A204.1 (cell line): ENCODE measurements at regions not wholly inside any gene's neighbourhood (a gene's known extent, or its start where the extent isn't known, plus 50 kb on each side); places are given as distances from the start of the nearest gene placed in this dataset.
"Not testable (repeated sequence)": the region's sequence is repeated elsewhere in the genome, so short reads cannot be mapped to it uniquely, and the experiment has no call there.

Experiments used
- FAIRE-seq: peaks from 2 replicates; lab custom pipeline; 2012; peaks lifted over from hg19 to GRCh38; lab: Jason Lieb, UNC

DNA sequence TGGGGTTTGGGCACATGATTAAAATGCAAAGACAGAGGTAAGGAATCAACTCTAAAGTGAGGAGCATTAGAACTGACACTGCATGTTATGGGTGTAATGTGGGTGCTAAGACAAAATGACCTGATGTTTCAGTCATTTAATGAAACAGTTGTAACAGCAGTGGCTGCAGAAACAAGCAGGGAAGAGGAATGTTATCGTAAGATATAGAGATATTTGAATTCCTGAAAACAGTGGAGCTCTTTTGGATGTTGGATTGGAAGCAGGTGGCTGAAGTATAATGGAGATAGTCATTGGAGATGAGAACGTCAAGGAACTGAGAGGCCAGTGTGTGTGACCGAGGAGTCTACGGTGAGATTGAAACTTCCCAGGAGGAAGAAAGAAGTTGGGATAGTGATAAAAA, 1065.2 kb downstream of the ZPLD1 start:
- no peak for FAIRE-seq

- FAIRE-seq = no peak
Observed at GRCh38 chr3:103510760-103511159, 1075.9 kb downstream of the ZPLD1 start.

DNA sequence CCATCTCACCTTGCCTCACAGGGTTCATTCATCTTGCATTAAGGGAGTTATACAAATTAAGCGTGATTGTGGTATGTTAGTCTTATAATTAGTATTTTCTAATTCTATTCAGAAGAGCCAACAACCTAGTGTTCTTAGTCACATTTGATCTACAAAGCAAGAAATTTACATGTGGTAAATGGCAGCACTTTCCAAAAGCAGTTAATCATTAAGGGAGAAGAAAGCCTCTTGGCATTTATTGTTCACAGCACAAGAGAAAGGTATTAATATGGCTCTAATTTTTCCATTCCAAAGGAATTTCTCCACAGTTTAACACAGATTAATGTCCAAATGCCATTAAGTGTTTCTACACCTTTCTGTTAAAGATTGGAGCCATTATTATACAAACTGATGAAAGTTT, 1077.1 kb downstream of the ZPLD1 start:
- FAIRE-seq = no peak

- no peak for FAIRE-seq
Observed at GRCh38 chr3:103512595-103512994, 1077.8 kb downstream of the ZPLD1 start.

DNA sequence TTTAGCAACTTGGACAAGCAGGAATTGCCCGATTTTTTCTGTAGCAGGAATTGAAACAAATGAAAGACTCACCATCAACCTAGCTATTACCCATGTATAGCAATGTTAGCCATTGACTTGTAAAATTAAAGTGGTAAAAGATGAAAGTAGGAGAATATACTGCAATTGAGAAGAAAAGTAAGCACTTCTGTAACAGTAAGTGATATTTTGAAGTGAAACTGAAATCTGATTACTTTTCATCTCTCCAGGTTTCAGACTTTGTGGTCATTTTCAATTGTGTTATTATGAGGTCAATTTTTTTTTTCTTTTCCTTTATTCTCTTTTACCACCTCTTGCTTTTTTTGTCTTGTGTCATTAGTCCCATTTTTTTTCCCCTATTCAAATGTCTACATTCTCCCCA, 1078.2 kb downstream of the ZPLD1 start:
- no peak for FAIRE-seq

GRCh38 chr3:103515116-103515515, 1080.3 kb downstream of the ZPLD1 start:
- no peak for FAIRE-seq

DNA sequence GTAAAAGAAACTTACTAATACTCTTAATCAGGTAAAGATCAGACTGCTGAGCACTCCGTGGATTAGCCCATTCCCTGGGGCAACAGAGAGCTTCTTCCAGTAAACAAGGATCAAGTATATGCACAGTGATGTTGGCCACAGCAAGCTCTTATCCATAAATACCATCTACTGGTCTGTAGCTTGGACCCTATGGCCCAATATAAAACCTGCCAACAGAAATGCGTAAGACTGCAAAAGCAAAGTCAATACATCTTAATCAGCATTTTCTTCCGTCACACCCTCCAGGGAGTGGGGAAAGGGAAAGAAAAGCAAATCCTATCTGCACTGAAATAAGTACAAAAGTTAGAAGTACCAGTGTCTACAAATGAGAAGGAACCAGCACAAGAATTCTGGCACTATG, 1082.1 kb downstream of the ZPLD1 start:
- no peak for FAIRE-seq

DNA sequence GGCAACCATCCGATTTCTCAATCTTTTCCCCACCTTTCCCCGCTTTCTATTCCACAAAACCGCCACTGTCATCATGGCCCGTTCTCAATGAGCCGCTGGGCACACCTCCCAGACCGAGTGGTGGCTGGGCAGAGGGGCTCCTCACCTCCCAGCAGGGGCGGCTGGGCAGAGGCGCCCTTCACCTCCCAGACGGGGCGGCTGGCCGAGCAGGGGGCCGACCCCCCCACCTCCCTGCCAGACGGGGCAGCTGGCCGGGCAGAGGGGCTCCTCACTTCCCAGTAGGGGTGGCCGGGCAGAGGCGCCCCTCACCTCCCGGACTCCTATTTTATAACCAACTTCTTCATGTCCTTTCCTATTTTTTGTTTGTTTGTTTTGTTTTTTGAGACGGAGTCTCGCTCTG, 1096.5 kb downstream of the ZPLD1 start:
- not testable (repeated sequence) for FAIRE-seq

DNA sequence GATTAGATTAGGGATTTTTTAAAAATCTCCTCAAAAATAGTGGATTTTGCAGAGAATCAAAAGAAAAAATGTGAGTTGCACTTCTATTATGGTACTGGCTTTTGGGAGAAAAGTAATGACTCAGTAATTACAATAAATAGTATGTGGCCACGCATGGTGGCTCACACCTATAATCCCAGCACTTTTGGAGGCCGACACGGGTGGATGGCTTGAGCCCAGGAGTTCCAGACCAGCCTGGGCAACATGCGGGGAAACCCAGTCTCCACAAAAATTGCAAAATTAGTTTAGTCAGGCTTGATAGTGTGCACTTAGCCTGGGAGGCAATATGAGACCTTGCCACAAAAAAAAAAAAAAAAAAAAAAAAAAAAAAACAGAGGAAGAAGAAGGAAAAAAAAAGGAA, 1098.2 kb downstream of the ZPLD1 start:
- FAIRE-seq = no peak

DNA sequence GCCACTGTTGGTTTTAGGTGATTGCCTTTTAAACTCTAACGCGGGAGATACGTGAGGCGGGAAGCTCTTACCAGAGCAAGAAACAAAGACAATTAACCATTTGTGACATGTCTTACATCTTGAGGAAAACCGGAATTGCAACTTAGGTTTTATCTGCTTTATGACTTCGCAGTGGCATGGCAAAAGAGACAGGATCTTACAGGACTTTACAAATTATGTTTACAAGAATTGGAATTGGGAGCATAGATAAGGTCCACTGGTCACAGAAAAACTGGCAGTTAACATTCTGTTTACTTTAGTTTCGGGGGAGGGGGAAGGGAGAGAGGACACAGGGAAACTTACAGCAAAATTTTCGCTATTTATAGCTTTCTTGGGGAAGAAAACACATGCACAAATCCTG, 1119.6 kb downstream of the ZPLD1 start:
- FAIRE-seq = no peak

DNA sequence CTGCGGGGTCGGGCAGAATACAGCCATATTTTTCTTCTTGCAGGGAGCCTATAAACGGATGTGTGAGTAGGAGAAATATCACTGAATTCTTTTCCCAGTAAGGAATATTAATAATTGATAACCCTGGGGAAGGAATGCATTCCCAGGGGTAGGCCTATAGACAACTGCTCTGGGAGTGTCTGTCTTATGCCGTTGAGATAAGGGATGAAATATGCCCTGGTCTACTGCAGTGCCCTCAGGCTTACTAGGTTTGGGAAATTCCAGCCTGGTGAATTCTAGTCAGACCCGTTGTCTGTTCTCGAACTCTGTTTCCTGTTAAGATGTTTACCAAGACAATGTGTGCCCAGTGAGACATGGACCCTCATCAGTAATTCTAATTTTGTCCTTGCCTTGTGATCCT, 1129.3 kb downstream of the ZPLD1 start:
- FAIRE-seq = not testable (repeated sequence)

GRCh38 chr3:103585809-103586208, 1151.0 kb downstream of the ZPLD1 start:
- FAIRE-seq = no peak

DNA sequence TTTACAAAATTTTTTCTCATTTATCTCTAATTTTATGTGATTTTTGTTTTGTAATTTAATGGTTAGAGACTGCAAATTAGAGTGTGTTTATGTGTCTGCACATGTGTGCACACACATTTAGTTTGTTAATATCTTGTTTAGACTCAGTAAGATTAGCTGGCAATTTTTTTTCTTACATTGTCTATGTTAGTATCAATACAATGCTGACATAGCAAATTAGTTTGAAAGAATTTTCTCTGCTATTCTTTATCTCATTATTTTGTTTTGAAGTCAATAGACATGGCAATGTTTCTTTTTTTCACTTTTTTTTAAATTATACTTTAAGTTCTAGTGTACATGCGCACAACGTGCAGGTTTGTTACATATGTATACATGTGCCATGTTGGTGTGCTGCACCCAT, 1155.0 kb downstream of the ZPLD1 start:
- FAIRE-seq = no peak

DNA sequence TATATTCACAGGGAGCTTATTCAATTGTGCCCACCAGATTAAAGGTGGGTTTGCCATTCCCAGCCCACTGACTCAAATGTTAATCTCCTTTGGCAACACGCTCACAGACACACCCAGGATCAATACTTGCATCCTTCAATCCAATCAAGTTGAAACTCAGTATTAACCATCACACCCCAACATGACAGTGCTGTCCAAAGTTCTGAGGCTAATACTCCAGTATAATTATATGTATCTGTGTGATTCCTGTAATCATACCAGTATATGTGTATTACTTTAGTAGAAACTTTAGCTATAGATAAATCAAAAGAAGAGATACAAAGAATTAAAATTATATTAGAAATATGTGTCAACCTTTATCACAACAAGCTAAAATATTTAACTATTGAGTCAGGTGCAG, 1166.0 kb downstream of the ZPLD1 start:
- FAIRE-seq = no peak

DNA sequence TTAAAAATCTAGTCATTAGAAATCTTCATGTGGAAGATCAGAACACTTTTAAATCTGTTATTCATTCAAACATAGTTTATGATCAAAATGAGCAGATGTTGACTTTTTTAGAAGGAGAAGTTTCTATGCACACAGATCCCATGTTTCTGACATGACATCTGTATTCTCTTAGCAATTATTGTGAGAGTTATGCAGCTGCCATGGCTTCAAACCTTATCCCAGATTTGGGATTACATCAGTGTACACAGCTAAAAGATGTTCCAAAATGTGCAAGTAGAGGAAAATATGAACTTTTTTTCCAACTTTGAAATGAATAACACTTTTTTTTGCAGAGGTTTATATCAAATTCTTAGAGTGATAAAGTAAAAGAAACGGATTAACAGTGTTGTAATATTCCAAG, 1166.9 kb downstream of the ZPLD1 start:
- FAIRE-seq = no peak

DNA sequence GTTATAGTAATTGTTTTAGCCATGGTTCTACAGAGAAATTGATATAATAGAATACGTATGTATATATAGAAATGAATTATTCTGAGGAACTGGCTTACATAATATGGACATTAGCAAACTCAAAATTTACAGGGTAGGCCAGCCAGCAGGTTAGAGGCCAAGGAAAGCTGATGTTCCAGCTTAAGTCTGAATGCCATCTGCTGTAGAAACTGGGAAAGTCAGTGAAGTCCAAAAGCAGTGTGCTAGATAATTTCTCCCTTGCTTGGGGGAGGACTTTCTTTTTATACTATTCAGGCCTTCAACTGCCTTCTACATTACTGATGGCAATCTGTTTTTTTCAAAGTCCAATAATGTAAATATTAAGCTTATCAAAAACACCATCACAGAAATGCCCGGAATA, 1174.7 kb downstream of the ZPLD1 start:
- no peak for FAIRE-seq

DNA sequence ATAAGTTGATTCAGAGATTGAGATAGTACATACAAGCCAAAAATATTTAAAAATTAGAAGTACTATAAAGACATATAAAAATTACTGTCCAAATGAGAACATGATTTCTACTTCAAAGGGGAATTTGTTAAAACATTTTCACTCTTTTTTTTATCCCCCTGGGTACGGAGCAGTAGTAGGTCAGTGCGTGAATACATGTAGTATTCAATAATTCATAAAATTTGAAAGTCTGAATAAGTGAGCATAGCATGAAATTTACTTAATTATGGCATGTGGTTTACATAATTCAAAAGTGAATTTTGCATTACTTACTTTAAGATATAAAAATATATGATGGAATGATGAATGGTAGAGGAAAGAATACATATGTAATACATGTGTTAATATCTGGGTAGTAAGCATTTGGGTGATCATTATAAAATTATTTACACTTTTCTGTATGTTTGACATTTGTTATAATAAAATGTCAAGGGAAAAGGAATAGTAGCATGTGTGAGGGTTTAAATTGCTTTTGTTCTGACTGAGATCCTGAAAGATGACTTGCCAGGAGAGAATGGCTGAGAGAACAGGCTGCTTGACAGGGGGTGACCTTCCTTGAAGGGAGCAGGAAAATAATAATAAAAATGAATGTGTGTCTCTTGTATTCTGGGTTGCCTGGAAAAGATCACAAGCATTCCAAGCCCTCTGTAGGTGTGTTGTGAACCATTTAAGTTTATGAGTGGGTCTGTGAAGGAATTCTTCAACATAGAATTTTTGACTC, 1178.8 kb downstream of the ZPLD1 start:
- no peak for FAIRE-seq

DNA sequence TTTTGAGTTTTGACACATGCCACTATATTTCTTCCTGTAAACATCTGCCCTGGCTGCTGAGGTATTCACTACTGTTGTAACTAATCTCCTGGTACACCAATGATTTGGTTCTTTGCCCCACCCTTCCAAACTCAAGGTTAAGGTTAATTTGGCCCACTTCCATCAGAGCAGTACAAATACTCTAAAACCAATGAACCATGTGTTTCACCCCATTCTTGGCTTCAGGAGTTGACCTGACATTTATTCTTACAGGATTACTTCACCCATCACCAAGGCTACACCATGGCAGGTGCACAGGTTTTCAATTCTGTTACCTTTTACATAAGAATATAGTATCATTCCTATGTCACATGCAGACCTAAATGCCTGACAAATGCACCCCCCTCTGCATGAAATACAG, 1179.9 kb downstream of the ZPLD1 start:
- FAIRE-seq = no peak

DNA sequence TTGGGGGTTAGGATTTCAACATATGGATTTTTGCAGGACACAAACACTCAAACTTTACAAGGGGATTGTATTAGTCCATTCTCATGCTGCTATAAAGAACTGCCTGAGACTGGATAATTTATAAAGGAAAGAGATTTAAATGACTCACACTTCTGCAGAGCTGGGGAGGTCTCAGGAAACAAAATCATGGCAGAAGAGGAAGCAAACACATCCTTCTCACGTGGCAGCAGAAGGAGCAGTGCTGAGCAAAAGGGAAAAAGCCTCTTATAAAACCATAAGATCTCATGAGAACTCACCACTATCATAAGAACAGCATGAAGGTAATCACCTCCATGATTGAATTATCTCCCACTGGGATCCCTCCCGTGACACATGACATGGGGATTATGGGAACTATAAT, 1183.1 kb downstream of the ZPLD1 start:
- no peak for FAIRE-seq

- FAIRE-seq = no peak
Observed at GRCh38 chr3:103624271-103624670, 1189.5 kb downstream of the ZPLD1 start.

DNA sequence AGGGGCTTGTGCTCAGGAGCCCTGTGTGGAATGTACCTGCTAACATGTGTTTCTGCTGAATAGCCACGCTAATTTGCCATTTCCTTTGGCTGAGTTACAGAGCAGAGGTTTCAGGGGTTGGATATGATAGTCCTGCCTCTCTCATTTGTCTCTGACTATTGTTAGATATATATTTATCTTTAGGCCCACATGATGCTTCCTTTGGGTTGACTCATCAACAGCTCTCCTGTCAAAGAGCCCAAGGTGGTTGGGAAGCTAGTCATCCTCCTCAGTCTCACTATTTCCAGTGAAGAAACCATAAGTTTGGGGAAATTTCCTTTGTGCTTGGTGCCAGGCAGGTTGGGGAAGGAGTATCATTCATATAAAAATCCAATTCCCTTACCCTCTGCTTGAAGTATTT, 1194.6 kb downstream of the ZPLD1 start:
- no peak for FAIRE-seq

- FAIRE-seq = no peak
Observed at GRCh38 chr3:103644450-103644849, 1209.6 kb downstream of the ZPLD1 start.

GRCh38 chr3:103653996-103654395, 1219.2 kb downstream of the ZPLD1 start:
- no peak for FAIRE-seq

DNA sequence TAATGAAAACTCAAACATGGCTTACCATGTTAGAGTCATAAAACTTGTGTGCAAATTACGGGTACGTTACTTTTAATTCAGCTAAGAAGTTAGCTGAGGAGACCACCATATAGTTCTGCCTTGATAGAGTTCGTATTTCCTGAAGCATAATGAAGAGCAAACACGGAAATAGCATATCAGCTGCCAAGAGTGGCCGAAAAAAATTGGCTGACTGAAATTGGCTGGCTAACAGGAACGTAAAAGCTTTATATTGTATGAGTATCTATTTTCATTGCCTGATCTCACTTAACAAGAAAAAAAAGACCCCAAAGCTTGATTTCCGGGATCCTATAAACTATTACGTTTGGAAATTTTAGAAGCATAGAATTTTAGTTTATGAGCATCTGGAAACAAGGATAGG, 1222.9 kb downstream of the ZPLD1 start:
- FAIRE-seq = no peak

DNA sequence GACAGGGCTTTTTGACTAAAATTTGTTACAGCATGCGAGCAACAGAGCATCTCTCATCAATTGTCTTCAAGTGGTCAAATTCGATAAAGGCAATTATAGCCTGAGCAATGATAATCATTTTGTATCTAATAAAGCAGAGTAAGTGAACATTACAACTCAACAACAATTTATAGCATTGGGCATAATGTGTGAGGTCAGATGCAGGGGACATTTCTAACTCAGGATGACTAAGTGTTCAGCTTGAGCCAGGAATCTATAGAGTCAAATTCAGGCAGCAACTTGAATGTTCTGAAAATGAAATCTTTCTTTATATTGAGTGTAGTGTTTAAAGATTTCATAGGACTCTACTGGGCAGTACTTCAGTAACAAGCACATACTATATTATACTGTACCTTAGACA, 1226.0 kb downstream of the ZPLD1 start:
- no peak for FAIRE-seq
